Sciatic nerve (tissue), 2 donors: ENCODE measurements at regions not wholly inside any gene's neighbourhood (a gene's known extent, or its start where the extent isn't known, plus 50 kb on each side); places are given as distances from the start of the nearest gene placed in this dataset.
A peak's percentile ranks its signal among the peaks of the same experiment; 100 is the strongest.
"Not testable (repeated sequence)": the region's sequence is repeated elsewhere in the genome, so short reads cannot be mapped to it uniquely, and the experiment has no call there.

ENCODE experiments used
- ATAC-seq: fragments of 200-7000 bp; cut with Tn5 transposase; one replicate; pipeline ENCODE4 v1.9.1; 2020; ENCODE audit warnings: mild to moderate bottlenecking, moderate library complexity
- DNase-seq: peaks from one replicate; pipeline ENCODE4 v3.0.0-alpha.2; 2020; ENCODE audit warnings: low spot score
- intact Hi-C: fragments of 100-400 bp; cut with DNase I; formaldehyde crosslinking; loops from one replicate; pipeline ENCODE4 v1.14.2; 2022
- donor health status: DM: no; HTN: no; CAD: no.
- donor health status: DM: no; HTN: no; CAD: no.

GRCh38 chr4:79674906-79675305 is 266.9 kb upstream of the GK2 start:
- DNase-seq, ATAC-seq, intact Hi-C loops: not testable (repeated sequence)

- intact Hi-C loops = no loop called here
- ATAC-seq (no peak), DNase-seq (no peak)
Measured at GRCh38 chr4:79673898-79674297, 265.9 kb upstream of the GK2 start.

- intact Hi-C loops = no loop called here
- ATAC-seq (no peak), DNase-seq (no peak)
Measured at GRCh38 chr4:79673377-79673776, 265.3 kb upstream of the GK2 start.

GRCh38 chr4:79666875-79667274 is 258.8 kb upstream of the GK2 start:
- DNase-seq (no peak), ATAC-seq (no peak)
- intact Hi-C loops = no loop called here

- intact Hi-C loops = no loop called here
- DNase-seq (no peak), ATAC-seq (no peak)
Measured at GRCh38 chr4:79666112-79666511, 258.1 kb upstream of the GK2 start.

GRCh38 chr4:79663865-79664264 is 255.8 kb upstream of the GK2 start:
- DNase-seq = no peak
- intact Hi-C loops = no loop called here
- ATAC-seq = no peak

- DNase-seq (no peak), ATAC-seq (no peak)
- intact Hi-C loops = no loop called here
Measured at GRCh38 chr4:79663141-79663540, 255.1 kb upstream of the GK2 start.

GRCh38 chr4:79662651-79663050 is 254.6 kb upstream of the GK2 start:
- DNase-seq = no peak
- intact Hi-C loops = no loop called here
- ATAC-seq = no peak

- ATAC-seq = no peak
- DNase-seq = no peak
- intact Hi-C loops = no loop called here
Measured at GRCh38 chr4:79661196-79661595, 253.2 kb upstream of the GK2 start.

GRCh38 chr4:79659308-79659870 is 251.4 kb upstream of the GK2 start:
- intact Hi-C loops, ATAC-seq, DNase-seq: not testable (repeated sequence)

- intact Hi-C loops = no loop called here
- DNase-seq (no peak), ATAC-seq (no peak)
Measured at GRCh38 chr4:79657379-79657778, 249.4 kb upstream of the GK2 start.

- intact Hi-C loops = no loop called here
- no peak for ATAC-seq
- no peak for DNase-seq
Measured at GRCh38 chr4:79653871-79654270, 245.8 kb upstream of the GK2 start.

- intact Hi-C loops = no loop called here
- ATAC-seq = no peak
- DNase-seq = no peak
Measured at GRCh38 chr4:79652738-79653137, 244.7 kb upstream of the GK2 start.

GRCh38 chr4:79652232-79652631 is 244.2 kb upstream of the GK2 start:
- ATAC-seq = peak; percentile 61
- no peak for DNase-seq
- intact Hi-C loops = no loop called here

- intact Hi-C loops = no loop called here
- DNase-seq = no peak
- no peak for ATAC-seq
Measured at GRCh38 chr4:79651456-79651855, 243.4 kb upstream of the GK2 start.

GRCh38 chr4:79650794-79651431 is 242.9 kb upstream of the GK2 start:
- ATAC-seq = no peak
- intact Hi-C loops = no loop called here

GRCh38 chr4:79650217-79650616 is 242.2 kb upstream of the GK2 start:
- DNase-seq = no peak
- no peak for ATAC-seq
- intact Hi-C loops = no loop called here

More at GRCh38 chr4:79650794-79651431, 242.9 kb upstream of the GK2 start:
- DNase-seq = no peak

- intact Hi-C loops = no loop called here
- DNase-seq (no peak), ATAC-seq (no peak)
Measured at GRCh38 chr4:79645942-79646341, 237.9 kb upstream of the GK2 start.

GRCh38 chr4:79638735-79639134 is 230.7 kb upstream of the GK2 start:
- no peak for ATAC-seq
- intact Hi-C loops = no loop called here
- DNase-seq = no peak

GRCh38 chr4:79636991-79637390 is 229.0 kb upstream of the GK2 start:
- DNase-seq (no peak), ATAC-seq (no peak)
- intact Hi-C loops = no loop called here

GRCh38 chr4:79634111-79634510 is 226.1 kb upstream of the GK2 start:
- intact Hi-C loops = no loop called here
- no peak for ATAC-seq
- no peak for DNase-seq
